ENCODE measurements at regions not wholly inside any gene's neighbourhood (a gene's known extent, or its start where the extent isn't known, plus 50 kb on each side); places are given as distances from the start of the nearest gene placed in this dataset.

GRCh38 chr3:150059241-150059640 is 88.5 kb upstream of the PFN2 start:
- TF ChIP-seq, protein P1, sequence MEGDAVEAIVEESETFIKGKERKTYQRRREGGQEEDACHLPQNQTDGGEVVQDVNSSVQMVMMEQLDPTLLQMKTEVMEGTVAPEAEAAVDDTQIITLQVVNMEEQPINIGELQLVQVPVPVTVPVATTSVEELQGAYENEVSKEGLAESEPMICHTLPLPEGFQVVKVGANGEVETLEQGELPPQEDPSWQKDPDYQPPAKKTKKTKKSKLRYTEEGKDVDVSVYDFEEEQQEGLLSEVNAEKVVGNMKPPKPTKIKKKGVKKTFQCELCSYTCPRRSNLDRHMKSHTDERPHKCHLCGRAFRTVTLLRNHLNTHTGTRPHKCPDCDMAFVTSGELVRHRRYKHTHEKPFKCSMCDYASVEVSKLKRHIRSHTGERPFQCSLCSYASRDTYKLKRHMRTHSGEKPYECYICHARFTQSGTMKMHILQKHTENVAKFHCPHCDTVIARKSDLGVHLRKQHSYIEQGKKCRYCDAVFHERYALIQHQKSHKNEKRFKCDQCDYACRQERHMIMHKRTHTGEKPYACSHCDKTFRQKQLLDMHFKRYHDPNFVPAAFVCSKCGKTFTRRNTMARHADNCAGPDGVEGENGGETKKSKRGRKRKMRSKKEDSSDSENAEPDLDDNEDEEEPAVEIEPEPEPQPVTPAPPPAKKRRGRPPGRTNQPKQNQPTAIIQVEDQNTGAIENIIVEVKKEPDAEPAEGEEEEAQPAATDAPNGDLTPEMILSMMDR (conservative IDR thresholded peaks at IDR 0.05; ENCODE audit: low read depth, low read length) = no peak
- H3K4me3 ChIP-seq (ENCODE audit: low read length) = no peak overlapping the region
- DNase-seq (ENCODE audit: low read depth) = peak; percentile 33

DNA sequence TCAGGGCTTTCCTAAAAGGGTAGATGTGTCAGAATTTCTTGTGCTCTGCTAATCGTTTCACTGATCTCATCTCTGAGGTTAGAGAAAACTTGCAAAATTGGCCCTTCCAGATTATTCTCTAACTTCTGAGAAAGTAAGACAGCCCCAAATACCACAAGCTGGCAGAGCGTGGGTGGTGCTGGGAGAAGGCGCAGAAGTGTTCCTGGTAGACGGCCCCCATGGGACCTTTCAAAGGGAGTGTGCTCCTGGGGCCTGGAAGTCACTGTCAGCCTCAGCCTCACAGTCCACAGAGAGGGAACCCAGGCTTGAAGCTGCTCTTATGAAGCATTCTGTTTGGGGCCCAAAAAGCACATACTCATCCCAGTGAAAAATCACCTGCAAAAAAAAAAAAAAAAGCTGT is 86.5 kb upstream of the PFN2 start:
- DNase-seq (ENCODE audit: low read depth) = no peak
- no peak overlapping the region for H3K4me3 ChIP-seq (ENCODE audit: low read length)
- TF ChIP-seq, protein P1 (conservative IDR thresholded peaks at IDR 0.05; ENCODE audit: low read depth, low read length) = no peak

GRCh38 chr3:150055332-150055731 is 84.6 kb upstream of the PFN2 start:
- TF ChIP-seq, protein P1 (conservative IDR thresholded peaks at IDR 0.05; ENCODE audit: low read depth, low read length) = no peak
- no peak for DNase-seq (ENCODE audit: low read depth)
- H3K4me3 ChIP-seq (ENCODE audit: low read length) = no peak overlapping the region

DNA sequence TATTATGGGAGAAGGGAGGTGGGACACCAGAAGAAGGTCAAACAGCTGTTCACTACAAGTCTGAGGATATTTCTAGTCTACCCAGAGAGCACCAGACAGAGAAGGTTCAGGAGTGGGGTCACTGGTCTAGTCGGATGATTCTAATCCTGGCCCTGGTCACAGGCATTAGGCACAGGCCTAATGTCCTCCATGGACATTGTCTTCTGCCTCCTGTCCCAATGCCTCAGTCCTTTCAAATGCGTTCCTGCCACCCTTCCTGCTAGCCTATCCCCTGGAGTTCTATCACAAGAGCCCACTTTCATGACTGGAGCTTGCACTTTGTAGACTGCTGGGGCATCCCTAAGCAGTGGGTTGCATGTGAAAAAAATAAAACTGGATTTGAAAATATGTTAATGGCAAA is 83.9 kb upstream of the PFN2 start:
- TF ChIP-seq, protein P1 (conservative IDR thresholded peaks at IDR 0.05; ENCODE audit: low read depth, low read length) = no peak
- no peak overlapping the region for H3K4me3 ChIP-seq (ENCODE audit: low read length)
- no peak for DNase-seq (ENCODE audit: low read depth)

DNA sequence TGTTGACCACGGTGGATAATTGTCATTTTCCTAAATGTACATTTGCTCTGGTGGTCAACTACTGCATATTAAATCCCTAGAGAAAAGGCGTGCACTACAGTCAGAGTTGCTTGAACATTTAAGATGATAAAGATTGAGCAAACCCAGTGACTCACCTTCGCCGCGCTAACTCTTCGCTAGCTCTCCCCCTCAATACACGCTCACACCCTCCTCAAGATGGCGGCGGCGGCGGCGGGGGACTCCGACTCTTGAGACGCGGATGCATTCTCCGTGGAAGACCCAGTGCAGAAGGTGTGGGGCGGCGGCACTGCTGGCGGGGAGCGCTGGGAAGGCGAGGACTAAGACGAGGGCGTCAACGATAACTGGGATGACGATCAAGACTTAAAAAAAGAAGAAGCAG is 79.8 kb upstream of the PFN2 start:
- DNase-seq (ENCODE audit: low read depth) = no peak
- TF ChIP-seq, protein P1 (conservative IDR thresholded peaks at IDR 0.05; ENCODE audit: low read depth, low read length) = no peak
- H3K4me3 ChIP-seq (ENCODE audit: low read length) = no peak overlapping the region

GRCh38 chr3:150049317-150049716 is 78.6 kb upstream of the PFN2 start:
- no peak overlapping the region for H3K4me3 ChIP-seq (ENCODE audit: low read length)
- DNase-seq (ENCODE audit: low read depth) = no peak
- TF ChIP-seq, protein P1 (conservative IDR thresholded peaks at IDR 0.05; ENCODE audit: low read depth, low read length) = no peak

DNA sequence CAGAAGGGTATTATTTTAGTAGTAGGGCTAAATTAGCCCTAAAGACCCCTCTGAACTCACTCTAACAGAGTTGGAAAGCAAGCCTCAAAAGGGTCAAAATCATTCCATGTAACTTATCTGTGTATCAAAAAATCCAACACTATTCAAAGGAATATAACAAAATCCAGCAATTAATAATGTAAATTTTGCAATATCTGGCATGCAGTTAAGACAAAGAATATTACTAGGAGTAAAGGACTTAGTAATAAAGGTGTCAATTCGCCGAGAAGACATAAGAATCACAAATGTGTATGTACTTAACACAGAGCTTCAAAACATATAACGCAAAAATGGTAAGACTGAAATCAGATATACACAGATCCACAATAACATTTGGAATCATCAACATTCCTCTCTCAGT is 71.2 kb upstream of the PFN2 start:
- DNase-seq (ENCODE audit: low read depth) = no peak
- TF ChIP-seq, protein P1 (conservative IDR thresholded peaks at IDR 0.05; ENCODE audit: low read depth, low read length) = no peak
- H3K4me3 ChIP-seq (ENCODE audit: low read length) = no peak overlapping the region
